ENCODE measurements at regions not wholly inside any gene's neighbourhood (a gene's known extent, or its start where the extent isn't known, plus 50 kb on each side); places are given as distances from the start of the nearest gene placed in this dataset.
"Not testable (repeated sequence)": the region's sequence is repeated elsewhere in the genome, so short reads cannot be mapped to it uniquely, and the experiment has no call there.

DNA sequence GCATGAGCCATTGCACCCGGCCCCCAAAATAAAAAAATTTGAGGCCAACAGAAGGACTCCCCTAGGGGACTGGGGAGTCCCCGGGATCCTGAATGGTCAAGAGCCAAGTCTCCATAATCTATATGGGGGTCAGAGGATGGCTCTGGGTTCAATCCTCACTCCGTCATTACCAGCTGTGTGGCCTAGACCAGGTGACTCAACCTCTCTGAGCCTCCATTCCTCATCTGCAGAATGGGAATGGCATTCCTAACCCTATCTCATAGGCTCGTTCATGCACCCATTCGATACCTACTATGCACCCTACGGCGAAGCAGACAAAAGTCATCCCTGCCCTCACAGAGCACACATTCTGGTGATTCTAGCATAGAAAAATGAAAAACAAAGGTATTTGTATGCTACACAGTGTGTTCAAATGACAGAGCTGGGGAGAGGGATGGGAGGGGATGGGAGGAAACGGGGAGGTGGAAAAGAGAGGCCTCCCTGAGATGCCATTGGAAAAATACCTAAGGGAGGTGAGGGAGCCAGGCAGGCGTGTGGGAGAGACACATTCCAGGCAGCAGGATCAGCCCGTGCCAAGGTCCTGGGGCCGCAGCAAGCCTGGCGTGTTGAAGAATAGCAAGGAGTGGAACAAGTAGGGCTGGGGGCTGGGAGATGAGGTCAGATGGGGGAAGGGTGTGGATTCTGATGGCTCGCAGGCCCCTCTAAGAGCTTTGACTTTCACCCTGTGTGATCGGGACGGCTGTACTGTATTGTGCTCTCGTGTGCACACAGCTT is 71.2 kb downstream of the RMI2 start:
- H3K4me3 ChIP-seq (ENCODE audit: low read length): no peak overlapping the region
- TF ChIP-seq, protein P1, sequence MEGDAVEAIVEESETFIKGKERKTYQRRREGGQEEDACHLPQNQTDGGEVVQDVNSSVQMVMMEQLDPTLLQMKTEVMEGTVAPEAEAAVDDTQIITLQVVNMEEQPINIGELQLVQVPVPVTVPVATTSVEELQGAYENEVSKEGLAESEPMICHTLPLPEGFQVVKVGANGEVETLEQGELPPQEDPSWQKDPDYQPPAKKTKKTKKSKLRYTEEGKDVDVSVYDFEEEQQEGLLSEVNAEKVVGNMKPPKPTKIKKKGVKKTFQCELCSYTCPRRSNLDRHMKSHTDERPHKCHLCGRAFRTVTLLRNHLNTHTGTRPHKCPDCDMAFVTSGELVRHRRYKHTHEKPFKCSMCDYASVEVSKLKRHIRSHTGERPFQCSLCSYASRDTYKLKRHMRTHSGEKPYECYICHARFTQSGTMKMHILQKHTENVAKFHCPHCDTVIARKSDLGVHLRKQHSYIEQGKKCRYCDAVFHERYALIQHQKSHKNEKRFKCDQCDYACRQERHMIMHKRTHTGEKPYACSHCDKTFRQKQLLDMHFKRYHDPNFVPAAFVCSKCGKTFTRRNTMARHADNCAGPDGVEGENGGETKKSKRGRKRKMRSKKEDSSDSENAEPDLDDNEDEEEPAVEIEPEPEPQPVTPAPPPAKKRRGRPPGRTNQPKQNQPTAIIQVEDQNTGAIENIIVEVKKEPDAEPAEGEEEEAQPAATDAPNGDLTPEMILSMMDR (conservative IDR thresholded peaks at IDR 0.05; ENCODE audit: low read length): no peak
- no peak for DNase-seq (ENCODE audit: low read depth)

DNA sequence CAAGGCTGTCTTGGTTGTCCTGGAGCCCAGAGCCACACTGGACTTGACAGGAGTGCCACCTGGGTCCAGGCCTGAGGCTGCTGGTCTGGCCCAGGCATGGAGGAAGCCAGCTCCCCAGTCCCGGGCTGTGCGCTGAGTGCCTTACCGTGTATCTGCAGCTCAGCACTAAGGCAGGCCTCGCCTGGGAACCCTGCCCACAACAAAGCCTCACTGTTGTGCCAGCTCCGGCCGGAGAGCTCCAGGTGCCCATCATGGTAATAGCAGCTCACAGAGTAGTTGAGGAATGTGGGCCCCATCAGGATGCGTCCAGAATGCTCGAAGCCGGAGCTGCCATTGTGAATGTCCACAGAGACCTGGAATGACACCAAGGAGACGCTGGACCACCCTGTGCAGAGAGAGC is 72.2 kb downstream of the RMI2 start:
- TF ChIP-seq, protein P1 (conservative IDR thresholded peaks at IDR 0.05; ENCODE audit: low read length): no peak
- no peak overlapping the region for H3K4me3 ChIP-seq (ENCODE audit: low read length)
- no peak for DNase-seq (ENCODE audit: low read depth)

DNA sequence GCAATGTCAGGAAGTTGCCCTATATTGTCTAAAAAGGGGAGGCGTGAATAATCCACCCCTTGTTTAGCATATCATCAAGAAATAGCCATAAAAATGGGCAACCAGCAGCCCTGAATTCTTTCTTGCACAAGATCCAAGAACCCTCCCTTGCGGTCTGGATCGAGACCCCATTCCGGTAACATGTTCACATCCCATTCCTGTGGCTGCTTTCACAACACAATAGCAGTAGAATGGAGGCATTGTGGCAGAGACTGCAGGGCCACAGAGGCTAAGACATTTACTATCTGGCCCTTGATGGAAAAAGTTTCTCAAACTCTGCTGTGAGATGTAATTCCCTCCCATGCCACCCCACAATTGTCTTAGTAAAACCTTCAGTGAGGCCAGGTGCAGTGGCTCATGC is 73.2 kb downstream of the RMI2 start:
- no peak overlapping the region for H3K4me3 ChIP-seq (ENCODE audit: low read length)
- TF ChIP-seq, protein P1 (conservative IDR thresholded peaks at IDR 0.05; ENCODE audit: low read length): no peak
- peak; percentile 43 for DNase-seq (ENCODE audit: low read depth)

DNA sequence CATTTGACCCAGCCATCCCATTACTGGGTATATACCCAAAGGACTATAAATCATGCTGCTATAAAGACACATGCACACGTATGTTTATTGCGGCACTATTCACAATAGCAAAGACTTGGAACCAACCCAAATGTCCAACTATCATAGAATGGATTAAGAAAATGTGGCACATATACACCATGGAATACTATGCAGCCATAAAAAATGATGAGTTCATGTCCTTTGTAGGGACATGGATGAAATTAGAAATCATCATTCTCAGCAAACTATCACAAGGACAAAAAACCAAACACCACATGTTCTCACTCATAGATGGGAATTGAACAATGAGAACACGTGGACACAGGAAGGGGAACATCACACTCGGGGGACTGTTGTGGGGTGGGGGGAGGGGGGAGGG is 74.8 kb downstream of the RMI2 start:
- DNase-seq (ENCODE audit: low read depth); H3K4me3 ChIP-seq (ENCODE audit: low read length): not testable (repeated sequence)

DNA sequence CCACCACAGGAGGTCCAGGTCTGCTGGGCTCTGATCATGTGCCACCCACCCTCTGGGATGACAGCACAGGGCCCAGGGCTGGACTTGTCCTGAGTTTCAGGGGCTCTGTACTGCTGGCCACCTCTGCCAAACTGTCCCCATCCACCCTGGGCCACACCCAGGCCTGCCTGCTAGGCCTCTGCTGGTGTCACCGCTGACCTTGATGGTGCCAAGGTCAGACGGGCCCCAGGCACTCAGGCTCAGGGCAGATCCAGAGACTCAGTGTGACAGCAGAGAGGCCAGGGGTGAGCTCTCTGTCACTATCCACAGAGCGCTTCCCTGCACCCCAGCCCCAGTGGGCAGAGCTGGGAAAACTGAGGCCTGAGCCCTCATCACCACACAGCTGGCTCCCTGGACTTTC is 75.6 kb downstream of the RMI2 start:
- H3K4me3 ChIP-seq (ENCODE audit: low read length): no peak overlapping the region
- TF ChIP-seq, protein P1 (conservative IDR thresholded peaks at IDR 0.05; ENCODE audit: low read length): no peak
- DNase-seq (ENCODE audit: low read depth): no peak

DNA sequence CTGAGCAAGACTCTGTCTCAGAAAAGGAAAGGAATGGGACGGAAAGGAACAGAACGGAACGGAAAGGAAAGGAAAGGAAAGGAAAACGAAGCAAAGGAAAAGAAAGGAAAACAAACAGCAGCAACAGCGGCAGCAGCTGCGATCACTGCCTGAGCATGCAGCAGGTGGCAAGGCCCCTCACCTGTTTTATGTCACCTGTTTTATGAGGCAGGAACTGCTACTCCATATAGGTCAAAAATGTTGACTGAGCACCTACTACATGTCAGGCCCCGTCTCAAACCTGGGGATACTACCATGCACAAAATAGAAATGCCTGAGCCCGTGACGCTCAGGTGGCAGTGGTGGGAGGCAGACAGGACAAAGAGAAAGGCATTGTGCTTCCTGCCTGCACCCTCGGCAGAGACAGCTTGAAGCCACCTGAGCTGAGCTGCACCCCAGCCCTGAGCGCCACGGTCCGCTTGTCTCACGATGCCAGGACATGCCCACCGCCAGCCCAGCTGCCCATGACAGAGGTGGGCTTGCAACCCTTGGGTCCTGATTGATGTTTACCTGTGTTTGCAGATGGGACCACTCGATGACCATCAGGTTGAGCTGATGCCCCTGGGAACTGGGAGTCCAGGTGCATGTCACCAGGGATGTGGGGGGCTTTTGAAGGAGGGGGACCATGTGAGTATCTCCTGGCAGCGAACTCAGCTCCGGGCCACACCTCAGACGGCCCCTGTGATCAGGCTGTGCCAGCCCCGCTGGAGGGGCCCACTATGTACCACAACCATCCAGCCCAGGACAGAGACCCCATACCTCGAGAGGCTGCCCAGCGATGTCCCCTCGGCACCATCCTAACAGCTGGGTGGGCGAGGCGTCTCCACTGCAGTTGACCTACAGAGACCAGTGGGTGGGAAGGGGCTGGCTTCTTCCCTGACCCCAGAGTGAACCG is 77.4 kb downstream of the RMI2 start:
- DNase-seq (ENCODE audit: low read depth): no peak
- TF ChIP-seq, protein P1 (conservative IDR thresholded peaks at IDR 0.05; ENCODE audit: low read length): no peak
- H3K4me3 ChIP-seq (ENCODE audit: low read length): no peak overlapping the region

DNA sequence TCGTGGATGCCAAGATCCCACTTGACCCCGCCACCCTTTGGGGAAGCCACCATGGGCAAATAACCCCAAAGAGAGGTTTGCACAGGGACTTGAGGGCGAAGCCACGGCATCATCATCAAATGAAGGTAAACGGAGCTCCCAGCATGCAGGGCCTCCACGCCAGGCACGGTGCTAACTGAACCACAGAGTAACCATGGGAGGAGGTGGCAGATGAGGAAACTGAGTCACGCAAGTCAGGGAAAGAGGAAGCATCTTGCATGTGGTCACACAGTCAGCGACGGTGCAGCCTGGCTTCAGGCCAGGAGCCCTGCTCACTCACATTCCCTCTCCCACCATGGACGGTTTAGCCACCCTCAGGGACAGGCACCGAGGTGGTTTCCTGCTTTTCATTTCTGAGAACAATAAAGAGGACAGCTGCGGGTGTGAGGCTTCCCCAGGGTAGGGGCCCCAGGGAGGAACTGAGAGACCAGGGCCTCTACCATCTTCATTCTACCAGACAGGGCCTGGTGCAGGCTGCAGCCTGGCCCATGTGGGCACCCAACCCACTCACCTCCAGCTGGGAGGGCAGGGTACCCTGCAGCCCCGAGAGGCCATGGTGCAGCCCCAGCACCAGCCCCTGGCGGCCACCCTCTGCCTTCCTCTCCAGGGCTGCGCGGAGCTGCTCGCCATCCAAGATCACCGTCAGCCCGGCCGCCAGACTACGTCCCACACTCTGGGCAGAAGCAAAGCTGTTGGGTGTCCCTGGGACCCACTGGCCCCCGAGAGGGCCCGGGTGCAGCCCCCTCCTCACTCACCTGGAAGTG is 78.3 kb downstream of the RMI2 start:
- no peak overlapping the region for H3K4me3 ChIP-seq (ENCODE audit: low read length)
- DNase-seq (ENCODE audit: low read depth): no peak
- TF ChIP-seq, protein P1 (conservative IDR thresholded peaks at IDR 0.05; ENCODE audit: low read length): no peak
